AG04450 (cell line): ENCODE measurements at regions not wholly inside any gene's neighbourhood (a gene's known extent, or its start where the extent isn't known, plus 50 kb on each side); places are given as distances from the start of the nearest gene placed in this dataset.

Experiments
- CTCF ChIA-PET: fragments of 300-600, 350-600 bp; formaldehyde crosslinking; extraction: SDS; loops from one replicate; lab custom pipeline; 2022; ENCODE audit warnings: antibody characterized with exemption, inconsistent platforms; lab: Charles Lee
- POLR2A ChIA-PET: fragments of 350-600 bp; formaldehyde crosslinking; extraction: SDS; loops from one replicate; lab custom pipeline; 2021; ENCODE audit warnings: antibody characterized with exemption, inconsistent platforms; lab: Yijun Ruan, JAX
- DNase-seq: peaks from one replicate; pipeline ENCODE4 v3.0.0-alpha.2; 2011; ENCODE audit warnings: low read depth, low spot score
- H3K27ac ChIP-seq: one replicate; pipeline ENCODE4 v1.5.1; 2012; ENCODE audit warnings: low read depth, low read length, control low read depth
- H3K27me3 ChIP-seq: one replicate; pipeline ENCODE4 v1.6.0; 2012; ENCODE audit warnings: low read length; ENCODE audit not compliant: control insufficient read depth, insufficient read depth
- H3K4me3 ChIP-seq: 2 replicates; pipeline ENCODE4 v1.5.1; 2011; ENCODE audit warnings: mild to moderate bottlenecking, low read depth, low read length, control low read depth
- H3K9me3 ChIP-seq: 2 replicates; pipeline ENCODE4 v1.5.1; 2012; ENCODE audit warnings: low read length; ENCODE audit not compliant: control insufficient read depth, insufficient read depth
- CTCF ChIP-seq: IDR thresholded peaks from 2 replicates; pipeline ENCODE4 v1.5.1; 2011; ENCODE audit warnings: low read depth, low read length, control low read depth, inconsistent platforms

GRCh38 chr12:17975763-17976162, 114.2 kb downstream of the RERGL start:
- Histone ChIP-seq H3K4me3 (no peak overlapping the region), H3K9me3 (peaks cover 4% of the 10 kb centered on the region), H3K27me3 (no peaks in the 10 kb centered on the region), H3K27ac (no peak overlapping the region)
- no peak for TF ChIP-seq CTCF
- DNase-seq = no peak
- POLR2A ChIA-PET = no interaction called here
- CTCF ChIA-PET = no interaction called here

- TF ChIP-seq CTCF = no peak
- DNase-seq = no peak
- Histone ChIP-seq H3K4me3 (no peak overlapping the region), H3K27ac (no peak overlapping the region), H3K27me3 (no peaks in the 10 kb centered on the region), H3K9me3 (peaks cover 4% of the 10 kb centered on the region)
- CTCF ChIA-PET = no interaction called here
- POLR2A ChIA-PET = no interaction called here
Observed at GRCh38 chr12:17975239-17975638, 114.8 kb downstream of the RERGL start.

DNA sequence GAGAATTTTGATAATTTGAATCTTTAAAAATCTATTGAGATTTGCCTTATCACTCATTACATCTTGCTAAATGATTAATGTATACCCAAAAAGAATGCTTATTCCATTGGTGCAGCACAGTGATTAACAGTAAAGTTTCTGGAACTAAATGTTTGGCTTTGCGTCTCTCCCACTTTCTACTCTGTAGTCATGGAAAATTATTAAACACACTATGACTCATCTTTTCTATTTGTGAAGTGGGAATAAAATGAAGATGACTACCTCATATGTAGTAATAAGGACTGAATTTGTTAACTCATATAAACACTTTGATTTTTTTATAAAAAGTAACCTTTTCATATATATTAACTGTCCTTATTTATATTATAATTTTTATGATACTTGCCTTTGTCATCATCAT, 118.1 kb downstream of the RERGL start:
- peaks cover 13% of the 10 kb centered on the region for H3K9me3 ChIP-seq
- POLR2A ChIA-PET = no interaction called here
- no peak for TF ChIP-seq CTCF
- H3K27me3 ChIP-seq = no peaks in the 10 kb centered on the region
- no peak overlapping the region for H3K4me3 ChIP-seq
- no peak overlapping the region for H3K27ac ChIP-seq
- CTCF ChIA-PET = no interaction called here
- no peak for DNase-seq

- no peak for TF ChIP-seq CTCF
- POLR2A ChIA-PET = no interaction called here
- H3K27me3 ChIP-seq = no peaks in the 10 kb centered on the region
- no peak overlapping the region for H3K27ac ChIP-seq
- H3K9me3 ChIP-seq = peaks cover 7% of the 10 kb centered on the region
- no peak for DNase-seq
- CTCF ChIA-PET = no interaction called here
- no peak overlapping the region for H3K4me3 ChIP-seq
Observed at GRCh38 chr12:17954788-17955187, 135.2 kb downstream of the RERGL start.

DNA sequence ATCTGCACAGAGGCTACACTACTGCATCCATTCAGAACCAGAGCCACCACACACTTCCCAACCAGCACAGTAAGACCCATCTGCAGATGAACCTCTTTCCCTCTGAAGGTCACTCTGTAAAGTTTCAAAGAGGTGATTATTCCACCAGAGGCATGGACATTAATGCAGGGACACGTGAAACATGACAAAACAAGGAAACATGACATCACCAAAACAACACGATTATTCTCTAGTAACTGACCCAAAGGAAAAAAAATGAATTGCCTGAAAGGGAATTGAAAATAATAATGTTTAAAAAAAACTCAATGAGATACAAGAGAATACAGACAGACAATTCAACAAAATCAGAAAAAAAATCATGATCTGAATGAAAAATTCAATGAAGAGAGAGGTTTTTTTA, 139.1 kb downstream of the RERGL start:
- POLR2A ChIA-PET = no interaction called here

More for the DNA sequence above, 139.1 kb downstream of the RERGL start:
- no peak for TF ChIP-seq CTCF
- CTCF ChIA-PET = no interaction called here
- no peak for DNase-seq
- no peak overlapping the region for H3K27ac ChIP-seq
- H3K27me3 ChIP-seq = no peaks in the 10 kb centered on the region
- H3K4me3 ChIP-seq = no peak overlapping the region
- H3K9me3 ChIP-seq = peaks cover 14% of the 10 kb centered on the region
